NCI-H748 treated with DMSO at 0.1 percent for 48 hours (cell line): ENCODE measurements at regions not wholly inside any gene's neighbourhood (a gene's known extent, or its start where the extent isn't known, plus 50 kb on each side); places are given as distances from the start of the nearest gene placed in this dataset.

Source experiments
- DNase-seq: peaks from one replicate; lab custom pipeline; 2025; lab: John Stamatoyannopoulos, UW

- DNase-seq = peak; percentile 46
These were observed 101.5 kb upstream of the ADGRL2 start for GRCh38 chr1:81699234-81699633.

GRCh38 chr1:81695741-81696140 lies 105.0 kb upstream of the ADGRL2 start:
- DNase-seq = no peak

GRCh38 chr1:81693316-81693715 lies 107.4 kb upstream of the ADGRL2 start:
- DNase-seq = no peak

- DNase-seq = no peak
These were observed 109.9 kb upstream of the ADGRL2 start for GRCh38 chr1:81690676-81691453.

- DNase-seq = no peak
These were observed 111.2 kb upstream of the ADGRL2 start for GRCh38 chr1:81689531-81689941.

- DNase-seq = no peak
These were observed 118.2 kb upstream of the ADGRL2 start for GRCh38 chr1:81682490-81682889.

- DNase-seq = no peak
These were observed 119.0 kb upstream of the ADGRL2 start for GRCh38 chr1:81681601-81682266.

GRCh38 chr1:81681114-81681513 lies 119.6 kb upstream of the ADGRL2 start:
- no peak for DNase-seq

- DNase-seq = no peak
These were observed 120.8 kb upstream of the ADGRL2 start for GRCh38 chr1:81679942-81680341.

GRCh38 chr1:81678779-81679178 lies 122.0 kb upstream of the ADGRL2 start:
- DNase-seq = no peak

GRCh38 chr1:81672766-81673165 lies 128.0 kb upstream of the ADGRL2 start:
- no peak for DNase-seq

- no peak for DNase-seq
These were observed 129.7 kb upstream of the ADGRL2 start for GRCh38 chr1:81671038-81671437.

- DNase-seq = no peak
These were observed 130.4 kb upstream of the ADGRL2 start for GRCh38 chr1:81670286-81670685.

GRCh38 chr1:81666586-81666985 lies 134.1 kb upstream of the ADGRL2 start:
- DNase-seq = no peak

GRCh38 chr1:81664341-81664740 lies 136.4 kb upstream of the ADGRL2 start:
- DNase-seq = no peak

- DNase-seq = no peak
These were observed 137.7 kb upstream of the ADGRL2 start for GRCh38 chr1:81662913-81663526.

- no peak for DNase-seq
These were observed 140.4 kb upstream of the ADGRL2 start for GRCh38 chr1:81660286-81660685.

GRCh38 chr1:81654657-81655056 lies 146.1 kb upstream of the ADGRL2 start:
- DNase-seq = no peak

- DNase-seq = no peak
These were observed 146.6 kb upstream of the ADGRL2 start for GRCh38 chr1:81654147-81654546.

- no peak for DNase-seq
These were observed 150.0 kb upstream of the ADGRL2 start for GRCh38 chr1:81650776-81651175.

- no peak for DNase-seq
These were observed 164.9 kb upstream of the ADGRL2 start for GRCh38 chr1:81635816-81636215.

- DNase-seq = no peak
These were observed 166.4 kb upstream of the ADGRL2 start for GRCh38 chr1:81634294-81634693.

- DNase-seq = no peak
These were observed 181.6 kb upstream of the ADGRL2 start for GRCh38 chr1:81619156-81619555.
